ENCODE measurements at regions not wholly inside any gene's neighbourhood (a gene's known extent, or its start where the extent isn't known, plus 50 kb on each side); places are given as distances from the start of the nearest gene placed in this dataset.

DNA sequence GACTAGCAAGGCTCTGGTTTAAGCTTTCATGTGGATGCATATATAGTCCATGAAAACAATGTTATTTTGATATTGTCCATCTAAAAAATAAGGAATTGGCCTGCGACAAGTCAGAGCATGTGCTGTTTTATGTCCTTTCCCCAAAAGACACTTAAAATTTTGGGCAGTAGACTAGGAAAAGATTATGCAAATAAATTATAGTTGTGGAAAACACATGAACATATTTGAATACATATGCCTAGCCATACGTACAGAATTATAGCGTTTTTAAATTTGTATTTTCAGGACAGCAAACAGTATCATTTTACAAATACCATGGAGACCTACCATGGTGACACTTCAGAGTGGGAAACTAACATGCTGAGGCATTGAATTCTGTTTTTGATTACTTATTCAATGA is 113.8 kb upstream of the SLC5A12 start:
- TF ChIP-seq, protein P1, sequence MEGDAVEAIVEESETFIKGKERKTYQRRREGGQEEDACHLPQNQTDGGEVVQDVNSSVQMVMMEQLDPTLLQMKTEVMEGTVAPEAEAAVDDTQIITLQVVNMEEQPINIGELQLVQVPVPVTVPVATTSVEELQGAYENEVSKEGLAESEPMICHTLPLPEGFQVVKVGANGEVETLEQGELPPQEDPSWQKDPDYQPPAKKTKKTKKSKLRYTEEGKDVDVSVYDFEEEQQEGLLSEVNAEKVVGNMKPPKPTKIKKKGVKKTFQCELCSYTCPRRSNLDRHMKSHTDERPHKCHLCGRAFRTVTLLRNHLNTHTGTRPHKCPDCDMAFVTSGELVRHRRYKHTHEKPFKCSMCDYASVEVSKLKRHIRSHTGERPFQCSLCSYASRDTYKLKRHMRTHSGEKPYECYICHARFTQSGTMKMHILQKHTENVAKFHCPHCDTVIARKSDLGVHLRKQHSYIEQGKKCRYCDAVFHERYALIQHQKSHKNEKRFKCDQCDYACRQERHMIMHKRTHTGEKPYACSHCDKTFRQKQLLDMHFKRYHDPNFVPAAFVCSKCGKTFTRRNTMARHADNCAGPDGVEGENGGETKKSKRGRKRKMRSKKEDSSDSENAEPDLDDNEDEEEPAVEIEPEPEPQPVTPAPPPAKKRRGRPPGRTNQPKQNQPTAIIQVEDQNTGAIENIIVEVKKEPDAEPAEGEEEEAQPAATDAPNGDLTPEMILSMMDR (IDR thresholded peaks at IDR 0.05; ENCODE audit: insufficient read depth, low read depth, low read length): no peak
- TF ChIP-seq EZH2 (IDR thresholded peaks at IDR 0.05; ENCODE audit: insufficient read depth, low read length): no peak

Measured in astrocyte (in vitro differentiated cells and primary cell).